HG03469 (cell line): ENCODE measurements at regions not wholly inside any gene's neighbourhood (a gene's known extent, or its start where the extent isn't known, plus 50 kb on each side); places are given as distances from the start of the nearest gene placed in this dataset.

Experiments
- ATAC-seq: cut with Tn5 transposase; IDR thresholded peaks from one replicate; pipeline ENCODE4 v1.9.1; 2021; ENCODE audit warnings: mild to moderate bottlenecking, moderate library complexity, moderate number of reproducible peaks; ENCODE audit not compliant: unreplicated experiment

DNA sequence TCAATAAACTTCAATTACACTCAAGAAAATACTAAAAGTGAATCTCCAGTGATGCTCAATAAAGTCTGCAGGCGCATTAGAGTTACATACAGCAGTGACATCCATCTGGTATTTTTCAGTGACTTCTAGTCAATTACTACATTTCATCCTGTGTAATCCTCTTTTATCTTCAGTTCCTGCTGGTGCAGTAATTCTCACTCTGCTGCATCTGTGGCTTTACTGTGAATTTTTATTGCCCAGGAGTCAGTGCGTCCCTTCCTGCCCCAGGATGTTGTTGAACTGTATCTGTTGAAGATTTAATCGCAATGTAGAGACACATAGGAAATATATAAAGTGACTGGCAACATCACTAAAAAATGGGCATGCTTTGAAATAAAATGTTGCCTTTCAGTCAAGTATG lies 196.3 kb upstream of the TMTC4 start:
- no peak for ATAC-seq

DNA sequence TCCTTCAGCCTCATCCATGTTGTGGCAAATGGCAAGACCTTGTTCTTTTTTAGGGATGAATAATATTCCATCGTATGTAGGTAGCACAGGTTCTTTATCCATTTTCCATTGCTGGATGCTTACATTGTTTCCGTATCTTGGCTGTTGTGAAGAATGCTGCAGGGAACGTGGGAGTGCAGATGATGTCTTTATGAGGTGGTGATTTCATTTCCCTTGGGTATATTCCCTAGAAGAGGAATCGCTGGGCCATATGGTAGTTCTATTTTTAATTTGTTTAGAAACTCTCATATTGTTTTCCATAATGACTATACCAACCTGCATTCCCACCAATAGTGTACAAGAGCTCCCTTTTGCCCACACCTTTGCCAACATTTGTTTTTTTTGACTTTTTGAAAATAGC lies 186.3 kb upstream of the TMTC4 start:
- no peak for ATAC-seq

GRCh38 chr13:100859861-100860260 lies 185.3 kb upstream of the TMTC4 start:
- ATAC-seq, result no peak

DNA sequence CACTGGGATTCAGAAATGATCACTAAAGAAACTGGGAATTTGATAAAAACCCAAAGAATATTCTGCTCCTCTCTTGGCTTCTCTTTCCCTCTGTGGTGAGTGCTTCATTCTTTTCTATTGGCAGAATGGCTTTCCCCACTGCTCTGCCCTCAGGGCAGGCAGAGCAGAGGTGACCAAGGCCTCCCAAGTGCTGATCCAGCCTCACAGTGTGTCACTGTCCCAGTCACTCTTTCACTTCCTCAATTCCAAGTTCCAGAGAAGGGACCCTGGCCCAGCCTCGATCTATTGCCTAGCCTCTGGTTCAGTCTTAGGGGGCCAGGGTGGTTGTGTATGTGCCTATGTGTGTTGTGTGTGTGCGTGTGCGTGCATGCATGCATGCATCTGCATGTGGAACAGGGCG lies 180.6 kb upstream of the TMTC4 start:
- no peak for ATAC-seq

- ATAC-seq, result no peak
Measured at GRCh38 chr13:100854006-100854405, 179.4 kb upstream of the TMTC4 start.

DNA sequence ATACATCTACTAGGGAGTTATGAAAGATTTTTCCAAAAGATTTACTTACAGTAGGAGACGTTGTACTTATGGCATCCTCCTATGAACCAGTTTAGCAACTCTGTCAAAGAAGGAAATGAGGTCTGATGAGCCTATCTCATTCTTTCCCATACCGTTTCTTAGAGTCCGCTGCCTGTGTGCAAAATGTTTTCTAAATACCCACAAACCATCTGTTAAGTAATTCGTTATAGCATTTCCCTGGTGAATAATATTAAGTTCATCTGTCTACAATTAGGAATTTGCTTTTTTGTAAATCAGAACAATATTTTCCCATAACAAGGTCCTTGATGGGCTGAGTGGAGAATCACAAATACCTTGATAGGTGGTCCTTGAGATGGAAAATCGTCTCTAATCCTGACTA lies 178.8 kb upstream of the TMTC4 start:
- no peak for ATAC-seq

GRCh38 chr13:100852146-100852545 lies 177.6 kb upstream of the TMTC4 start:
- no peak for ATAC-seq

GRCh38 chr13:100848304-100848703 lies 173.7 kb upstream of the TMTC4 start:
- no peak for ATAC-seq

- ATAC-seq, result no peak
Measured at GRCh38 chr13:100845128-100845757, 170.6 kb upstream of the TMTC4 start.

GRCh38 chr13:100842136-100842535 lies 167.5 kb upstream of the TMTC4 start:
- ATAC-seq, result no peak

GRCh38 chr13:100838387-100838786 lies 163.8 kb upstream of the TMTC4 start:
- ATAC-seq, result no peak

DNA sequence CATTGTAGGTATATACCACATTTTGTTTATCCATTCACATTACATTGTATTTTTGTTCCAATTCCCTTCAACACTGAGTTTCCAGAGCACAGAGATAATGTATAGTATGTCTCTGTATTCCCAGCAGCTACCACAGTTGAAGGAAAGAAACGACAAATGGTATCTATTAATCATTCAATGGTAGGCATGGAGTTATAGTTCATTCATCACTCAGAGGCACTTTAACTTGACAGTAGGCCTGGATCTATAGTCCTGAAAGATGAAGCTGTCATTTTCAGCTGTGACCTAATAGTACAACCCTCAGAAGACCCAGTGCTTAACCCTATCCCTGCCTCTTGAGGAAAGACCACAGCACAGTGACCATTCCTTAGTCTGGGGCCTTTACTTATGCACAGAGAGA lies 163.0 kb upstream of the TMTC4 start:
- no peak for ATAC-seq

- no peak for ATAC-seq
Measured at GRCh38 chr13:100836711-100837110, 162.1 kb upstream of the TMTC4 start.

GRCh38 chr13:100835695-100836094 lies 161.1 kb upstream of the TMTC4 start:
- ATAC-seq, result no peak

DNA sequence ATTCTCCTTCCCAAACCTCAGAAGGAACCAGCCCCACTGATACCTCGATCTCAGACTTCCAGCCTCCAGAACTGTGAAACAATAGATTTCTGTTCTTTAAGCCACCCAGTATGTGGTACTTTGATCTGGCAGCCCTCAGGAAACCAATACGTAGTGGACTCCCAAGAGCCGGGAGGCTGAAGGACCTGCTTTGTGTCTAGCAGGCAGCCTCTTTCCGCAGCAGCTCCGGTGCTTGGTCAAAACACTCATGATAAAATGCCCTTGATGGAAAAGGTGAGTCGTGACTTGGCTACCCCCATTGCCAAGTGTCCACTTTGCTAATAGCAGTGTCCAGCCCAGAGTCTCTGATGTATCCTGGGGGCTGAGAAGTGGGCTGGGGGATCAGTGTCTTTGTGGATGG lies 158.8 kb upstream of the TMTC4 start:
- ATAC-seq, result no peak

- no peak for ATAC-seq
Measured at GRCh38 chr13:100828226-100828625, 153.6 kb upstream of the TMTC4 start.

- ATAC-seq, result no peak
Measured at GRCh38 chr13:100827489-100828176, 153.0 kb upstream of the TMTC4 start.

DNA sequence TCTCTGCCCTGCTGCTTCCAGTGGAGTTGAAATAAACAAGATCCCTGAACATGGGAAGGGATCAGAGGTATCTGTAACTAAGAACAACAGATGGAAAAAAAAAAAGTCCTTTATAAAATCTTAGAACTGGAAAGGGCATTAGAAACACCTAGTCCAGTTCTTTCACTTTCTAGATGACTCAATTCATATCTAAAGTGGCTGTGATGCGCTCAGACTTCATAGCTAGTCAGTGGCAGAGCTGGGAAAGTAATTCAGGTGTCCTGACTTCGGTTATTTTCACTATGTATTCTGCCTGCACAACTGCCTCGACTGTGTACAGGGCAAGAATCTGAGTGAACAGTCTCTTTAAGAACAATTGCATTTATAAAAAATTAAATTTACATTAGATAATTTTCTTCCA lies 151.8 kb upstream of the TMTC4 start:
- no peak for ATAC-seq

- ATAC-seq, result no peak
Measured at GRCh38 chr13:100825557-100825956, 151.0 kb upstream of the TMTC4 start.

DNA sequence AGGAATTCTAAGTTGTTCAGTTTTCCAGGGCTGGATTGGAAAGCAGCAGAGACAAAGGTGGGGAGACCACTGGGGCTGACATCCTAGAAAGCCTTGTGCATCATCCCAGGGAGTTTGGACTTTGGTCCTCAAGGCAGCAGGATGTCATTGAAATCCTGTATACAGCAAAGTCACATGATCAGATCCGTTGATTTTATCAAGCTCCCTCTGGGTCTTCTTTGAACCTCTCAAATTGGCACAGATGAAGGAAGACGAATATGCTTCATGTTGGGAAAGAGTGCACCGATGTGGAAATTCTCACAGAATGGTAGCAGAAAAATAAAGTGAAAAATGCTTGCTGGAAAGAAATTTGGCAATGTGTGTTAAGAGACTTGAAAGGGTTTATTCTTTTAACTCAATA lies 149.8 kb upstream of the TMTC4 start:
- no peak for ATAC-seq

GRCh38 chr13:100823448-100823847 lies 148.9 kb upstream of the TMTC4 start:
- no peak for ATAC-seq

GRCh38 chr13:100822871-100823443 lies 148.4 kb upstream of the TMTC4 start:
- no peak for ATAC-seq
